ENCODE measurements at regions not wholly inside any gene's neighbourhood (a gene's known extent, or its start where the extent isn't known, plus 50 kb on each side); places are given as distances from the start of the nearest gene placed in this dataset.

DNA sequence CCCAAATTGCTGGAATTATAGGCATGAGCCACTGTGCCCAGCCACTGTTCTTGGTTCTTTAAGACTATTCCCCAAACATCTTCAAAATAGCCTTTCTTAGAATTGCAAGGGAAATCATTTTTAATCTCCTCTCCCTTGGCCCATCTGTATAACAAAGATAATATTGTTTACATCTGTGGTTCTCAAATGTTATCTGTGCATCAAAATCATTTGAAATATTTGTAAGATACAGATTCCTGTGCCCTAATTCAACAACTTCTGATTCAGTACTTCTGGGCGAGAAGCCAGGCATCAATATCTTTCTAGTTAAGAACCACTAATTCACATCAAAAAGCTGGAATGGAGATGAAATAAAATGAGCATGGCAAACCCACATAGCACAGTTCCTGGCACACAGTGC lies 83.0 kb downstream of the TMPRSS5 start:
- TF ChIP-seq, protein P1, sequence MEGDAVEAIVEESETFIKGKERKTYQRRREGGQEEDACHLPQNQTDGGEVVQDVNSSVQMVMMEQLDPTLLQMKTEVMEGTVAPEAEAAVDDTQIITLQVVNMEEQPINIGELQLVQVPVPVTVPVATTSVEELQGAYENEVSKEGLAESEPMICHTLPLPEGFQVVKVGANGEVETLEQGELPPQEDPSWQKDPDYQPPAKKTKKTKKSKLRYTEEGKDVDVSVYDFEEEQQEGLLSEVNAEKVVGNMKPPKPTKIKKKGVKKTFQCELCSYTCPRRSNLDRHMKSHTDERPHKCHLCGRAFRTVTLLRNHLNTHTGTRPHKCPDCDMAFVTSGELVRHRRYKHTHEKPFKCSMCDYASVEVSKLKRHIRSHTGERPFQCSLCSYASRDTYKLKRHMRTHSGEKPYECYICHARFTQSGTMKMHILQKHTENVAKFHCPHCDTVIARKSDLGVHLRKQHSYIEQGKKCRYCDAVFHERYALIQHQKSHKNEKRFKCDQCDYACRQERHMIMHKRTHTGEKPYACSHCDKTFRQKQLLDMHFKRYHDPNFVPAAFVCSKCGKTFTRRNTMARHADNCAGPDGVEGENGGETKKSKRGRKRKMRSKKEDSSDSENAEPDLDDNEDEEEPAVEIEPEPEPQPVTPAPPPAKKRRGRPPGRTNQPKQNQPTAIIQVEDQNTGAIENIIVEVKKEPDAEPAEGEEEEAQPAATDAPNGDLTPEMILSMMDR (IDR thresholded peaks at IDR 0.05; ENCODE audit: low read depth, low read length, missing control alignments) = no peak
- DNase-seq (ENCODE audit: extremely low read depth, low read depth) = no peak
- H3K4me3 ChIP-seq (replicated peaks; ENCODE audit: low read depth, low read length) = no peak overlapping the region

DNA sequence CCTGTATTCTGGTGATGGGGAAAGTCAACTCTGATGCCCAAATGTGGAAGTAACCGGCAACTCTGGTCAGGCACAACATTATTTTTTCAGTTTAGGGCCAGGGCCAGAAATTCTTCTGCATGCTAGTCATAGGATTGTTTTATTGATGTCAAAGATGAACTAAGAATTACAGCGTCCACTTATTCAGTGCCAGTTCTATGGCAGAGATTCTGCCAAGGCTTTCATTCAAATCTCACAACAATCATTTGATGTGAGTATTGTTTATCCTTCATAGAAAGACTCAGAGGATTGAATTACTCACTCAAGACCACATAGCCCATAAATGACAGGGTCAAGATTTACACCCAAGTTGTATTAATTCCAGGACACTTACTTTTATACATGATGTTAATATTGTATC lies 87.7 kb downstream of the TMPRSS5 start:
- no peak for DNase-seq (ENCODE audit: extremely low read depth, low read depth)
- TF ChIP-seq, protein P1 (IDR thresholded peaks at IDR 0.05; ENCODE audit: low read depth, low read length, missing control alignments) = no peak
- H3K4me3 ChIP-seq (replicated peaks; ENCODE audit: low read depth, low read length) = no peak overlapping the region

DNA sequence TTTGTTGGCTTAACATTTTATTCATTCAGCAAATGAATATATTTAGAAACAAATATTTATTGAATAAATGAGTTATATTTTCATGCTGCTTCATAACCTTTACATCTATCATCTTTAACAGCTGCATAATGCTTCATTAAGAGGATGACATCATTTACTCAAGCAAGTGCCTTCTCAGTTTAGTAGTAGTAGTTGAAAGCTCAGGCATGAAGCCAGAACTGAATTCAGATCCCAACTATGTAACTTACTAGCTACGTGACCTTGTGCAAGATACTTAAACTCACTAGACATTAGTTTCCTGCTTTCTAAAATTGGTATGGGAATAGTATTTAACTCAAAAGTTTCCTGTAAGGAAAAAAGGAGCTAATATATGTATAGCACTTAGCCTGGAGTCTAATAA lies 90.3 kb downstream of the TMPRSS5 start:
- DNase-seq (ENCODE audit: extremely low read depth, low read depth) = no peak
- TF ChIP-seq, protein P1 (IDR thresholded peaks at IDR 0.05; ENCODE audit: low read depth, low read length, missing control alignments) = no peak
- no peak overlapping the region for H3K4me3 ChIP-seq (replicated peaks; ENCODE audit: low read depth, low read length)

DNA sequence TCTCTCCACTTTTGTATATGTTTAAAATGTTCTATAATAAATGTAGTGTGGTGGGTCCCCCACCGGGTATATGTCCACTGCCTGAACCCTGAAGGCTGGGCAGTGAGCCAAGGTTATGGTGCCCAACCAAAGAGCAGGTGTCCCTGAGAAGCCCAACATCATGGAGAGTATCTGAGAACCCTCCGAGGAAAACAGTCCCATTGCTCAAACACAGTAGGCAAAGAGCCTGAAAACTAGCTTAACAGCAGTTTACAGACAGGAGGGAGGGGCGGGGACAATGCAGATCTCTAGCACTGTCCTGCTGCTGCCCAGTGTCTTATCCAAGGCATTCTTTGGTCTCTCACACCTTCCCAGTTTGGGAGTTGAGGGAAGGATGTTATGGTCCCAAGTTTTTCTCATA lies 91.0 kb downstream of the TMPRSS5 start:
- DNase-seq (ENCODE audit: extremely low read depth, low read depth) = no peak
- no peak overlapping the region for H3K4me3 ChIP-seq (replicated peaks; ENCODE audit: low read depth, low read length)
- TF ChIP-seq, protein P1 (IDR thresholded peaks at IDR 0.05; ENCODE audit: low read depth, low read length, missing control alignments) = no peak

DNA sequence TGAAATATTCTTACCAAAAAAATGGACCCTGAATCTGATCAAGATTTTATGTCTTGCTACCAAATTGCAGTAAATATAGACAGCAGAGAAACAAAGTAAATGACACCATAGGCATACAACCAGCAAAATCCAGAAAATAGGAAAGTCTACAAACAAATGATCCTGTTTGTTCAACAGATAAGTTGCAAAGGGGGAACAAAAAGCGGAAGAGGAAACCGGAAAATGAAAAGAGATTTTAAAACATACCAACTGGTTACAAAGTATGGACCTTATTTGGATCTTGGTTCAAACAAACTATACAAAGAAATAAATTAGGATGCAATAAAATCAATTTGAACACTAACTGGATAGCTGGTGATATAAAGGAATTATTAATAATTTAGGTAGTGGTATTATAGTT lies 92.0 kb downstream of the TMPRSS5 start:
- no peak overlapping the region for H3K4me3 ChIP-seq (replicated peaks; ENCODE audit: low read depth, low read length)
- no peak for DNase-seq (ENCODE audit: extremely low read depth, low read depth)
- TF ChIP-seq, protein P1 (IDR thresholded peaks at IDR 0.05; ENCODE audit: low read depth, low read length, missing control alignments) = no peak

DNA sequence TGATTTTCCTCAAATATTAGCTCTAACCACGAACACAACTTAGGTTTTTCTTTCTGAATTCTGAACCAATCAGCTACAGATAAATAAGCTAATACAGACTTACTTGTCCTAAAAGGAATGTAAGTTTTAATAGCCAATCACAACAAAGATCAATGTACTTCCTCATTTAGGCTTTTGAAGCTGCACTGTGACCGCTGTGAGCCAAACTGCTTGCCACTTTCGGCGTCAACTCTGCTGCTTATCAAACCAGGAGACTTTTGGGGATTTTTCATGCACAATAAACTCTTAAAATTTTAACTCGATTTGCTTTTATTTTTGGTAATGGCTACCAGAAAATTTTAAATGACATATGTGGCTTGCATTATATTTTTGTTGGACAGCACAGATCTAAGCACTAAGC lies 92.5 kb downstream of the TMPRSS5 start:
- H3K4me3 ChIP-seq (replicated peaks; ENCODE audit: low read depth, low read length) = no peak overlapping the region
- TF ChIP-seq, protein P1 (IDR thresholded peaks at IDR 0.05; ENCODE audit: low read depth, low read length, missing control alignments) = no peak
- DNase-seq (ENCODE audit: extremely low read depth, low read depth) = no peak

DNA sequence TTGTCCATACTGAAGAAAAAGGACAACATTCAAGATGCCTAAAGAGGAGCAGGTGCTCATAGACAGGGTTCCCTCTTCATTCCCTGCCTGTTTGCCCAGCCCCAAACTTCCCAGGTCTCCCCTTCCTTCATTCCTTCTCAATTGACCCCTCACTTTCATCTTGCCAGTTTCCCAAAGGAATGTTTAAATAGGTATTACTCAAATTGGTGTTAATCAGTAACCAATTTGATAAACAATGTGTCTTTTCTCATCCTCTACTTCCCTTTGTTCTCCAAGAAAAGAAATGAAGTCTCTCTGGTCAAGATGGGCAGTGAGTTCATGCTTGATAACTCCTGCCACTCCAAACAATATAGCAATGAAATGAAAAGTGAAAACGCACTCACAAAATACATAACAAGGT lies 101.9 kb downstream of the TMPRSS5 start:
- no peak overlapping the region for H3K4me3 ChIP-seq (replicated peaks; ENCODE audit: low read depth, low read length)
- TF ChIP-seq, protein P1 (IDR thresholded peaks at IDR 0.05; ENCODE audit: low read depth, low read length, missing control alignments) = no peak
- DNase-seq (ENCODE audit: extremely low read depth, low read depth) = no peak
